ENCODE measurements at regions not wholly inside any gene's neighbourhood (a gene's known extent, or its start where the extent isn't known, plus 50 kb on each side); places are given as distances from the start of the nearest gene placed in this dataset.

GRCh38 chr10:28097633-28098032, 98.8 kb upstream of the ODAD2 start:
- no peak for TF ChIP-seq EP300 (IDR thresholded peaks at IDR 0.05)
- TF ChIP-seq, protein P1, sequence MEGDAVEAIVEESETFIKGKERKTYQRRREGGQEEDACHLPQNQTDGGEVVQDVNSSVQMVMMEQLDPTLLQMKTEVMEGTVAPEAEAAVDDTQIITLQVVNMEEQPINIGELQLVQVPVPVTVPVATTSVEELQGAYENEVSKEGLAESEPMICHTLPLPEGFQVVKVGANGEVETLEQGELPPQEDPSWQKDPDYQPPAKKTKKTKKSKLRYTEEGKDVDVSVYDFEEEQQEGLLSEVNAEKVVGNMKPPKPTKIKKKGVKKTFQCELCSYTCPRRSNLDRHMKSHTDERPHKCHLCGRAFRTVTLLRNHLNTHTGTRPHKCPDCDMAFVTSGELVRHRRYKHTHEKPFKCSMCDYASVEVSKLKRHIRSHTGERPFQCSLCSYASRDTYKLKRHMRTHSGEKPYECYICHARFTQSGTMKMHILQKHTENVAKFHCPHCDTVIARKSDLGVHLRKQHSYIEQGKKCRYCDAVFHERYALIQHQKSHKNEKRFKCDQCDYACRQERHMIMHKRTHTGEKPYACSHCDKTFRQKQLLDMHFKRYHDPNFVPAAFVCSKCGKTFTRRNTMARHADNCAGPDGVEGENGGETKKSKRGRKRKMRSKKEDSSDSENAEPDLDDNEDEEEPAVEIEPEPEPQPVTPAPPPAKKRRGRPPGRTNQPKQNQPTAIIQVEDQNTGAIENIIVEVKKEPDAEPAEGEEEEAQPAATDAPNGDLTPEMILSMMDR (IDR thresholded peaks at IDR 0.05) = no peak

Measured in esophagus muscularis mucosa (tissue), 3 donors.